ENCODE measurements at regions not wholly inside any gene's neighbourhood (a gene's known extent, or its start where the extent isn't known, plus 50 kb on each side); places are given as distances from the start of the nearest gene placed in this dataset.

- no peak for TF ChIP-seq CTCF (IDR thresholded peaks at IDR 0.05)
- H3K4me3 ChIP-seq = no peak overlapping the region
- no peak for DNase-seq (ENCODE audit: low spot score)
- no peak overlapping the region for H3K27ac ChIP-seq
These were observed 163.8 kb downstream of the CHRM3 start for GRCh38 chr1:239550178-239550577.

GRCh38 chr1:239555350-239555749 lies 169.0 kb downstream of the CHRM3 start:
- no peak for DNase-seq (ENCODE audit: low spot score)
- H3K4me3 ChIP-seq = no peak overlapping the region
- no peak overlapping the region for H3K27ac ChIP-seq
- TF ChIP-seq CTCF (IDR thresholded peaks at IDR 0.05) = no peak

DNA sequence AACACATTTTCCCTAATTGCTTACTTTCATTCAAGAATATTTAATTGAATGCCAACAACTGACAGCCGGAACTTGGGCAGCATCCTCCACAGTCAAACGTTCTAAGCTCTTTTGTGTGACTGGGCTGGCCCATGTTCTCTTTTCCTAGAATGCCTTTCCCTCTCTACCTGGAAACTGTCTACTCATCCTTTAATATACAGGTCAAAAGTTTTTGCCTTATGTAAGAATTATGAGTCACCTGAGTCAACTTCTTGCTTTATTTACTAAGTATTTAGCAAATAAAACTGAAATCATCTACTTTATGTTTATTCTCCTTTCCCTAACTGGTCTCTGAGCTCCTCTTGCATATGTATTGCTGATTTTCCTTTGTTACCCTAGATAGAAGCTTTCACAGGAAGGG lies 172.2 kb downstream of the CHRM3 start:
- H3K4me3 ChIP-seq = no peak overlapping the region
- TF ChIP-seq CTCF (IDR thresholded peaks at IDR 0.05) = no peak
- no peak overlapping the region for H3K27ac ChIP-seq
- no peak for DNase-seq (ENCODE audit: low spot score)

GRCh38 chr1:239558991-239559390 lies 172.6 kb downstream of the CHRM3 start:
- Histone ChIP-seq H3K27ac (no peak overlapping the region), H3K4me3 (no peak overlapping the region)
- TF ChIP-seq CTCF (IDR thresholded peaks at IDR 0.05) = no peak
- no peak for DNase-seq (ENCODE audit: low spot score)

GRCh38 chr1:239560921-239561320 lies 174.6 kb downstream of the CHRM3 start:
- no peak for DNase-seq (ENCODE audit: low spot score)
- H3K4me3 ChIP-seq = no peak overlapping the region
- no peak overlapping the region for H3K27ac ChIP-seq
- no peak for TF ChIP-seq CTCF (IDR thresholded peaks at IDR 0.05)

- no peak for DNase-seq (ENCODE audit: low spot score)
These were observed 175.7 kb downstream of the CHRM3 start for GRCh38 chr1:239562095-239562494.

GRCh38 chr1:239563681-239564080 lies 177.3 kb downstream of the CHRM3 start:
- Histone ChIP-seq H3K27ac (no peak overlapping the region), H3K4me3 (no peak overlapping the region)
- no peak for TF ChIP-seq CTCF (IDR thresholded peaks at IDR 0.05)
- no peak for DNase-seq (ENCODE audit: low spot score)

More at GRCh38 chr1:239562095-239562494, 175.7 kb downstream of the CHRM3 start:
- Histone ChIP-seq H3K4me3 (no peak overlapping the region), H3K27ac (no peak overlapping the region)
- no peak for TF ChIP-seq CTCF (IDR thresholded peaks at IDR 0.05)
